PC-9 (cell line): ENCODE measurements at regions not wholly inside any gene's neighbourhood (a gene's known extent, or its start where the extent isn't known, plus 50 kb on each side); places are given as distances from the start of the nearest gene placed in this dataset.

Source experiments
- BruUV-seq: library from RNA; stranded (reverse); fragments of 400-500 nt; replicated peaks from 2 replicates; lab custom pipeline; 2021; lab: Mats Ljungman, UMichigan
- CTCF ChIA-PET: fragments of 300-600 bp; sonication (Branson Sonifier 250); formaldehyde crosslinking; loops from one replicate; lab custom pipeline; 2022; ENCODE audit warnings: antibody characterized with exemption; lab: Charles Lee
- POLR2A ChIA-PET: fragments of 300-600 bp; sonication (Branson Sonifier 250); formaldehyde crosslinking; loops from one replicate; lab custom pipeline; 2022; ENCODE audit warnings: antibody characterized with exemption; ENCODE audit not compliant: unreplicated experiment; lab: Charles Lee
- DNase-seq, 2 experiments: peaks; one replicate each; pipeline versions ENCODE4 v3.0.0 to v3.0.0-alpha.2; 2015 to 2022; ENCODE audit warnings: mixed read lengths in 1 of 2
- H2AFZ ChIP-seq: fragments of 200-600 bp; sonication (generic); 2 replicates; pipeline ENCODE4 v1.8.1; 2017; ENCODE audit warnings: antibody characterized with exemption
- H3F3A ChIP-seq: fragments of 200-600 bp; sonication (generic); 2 replicates; pipeline ENCODE4 v1.8.1; 2017; ENCODE audit warnings: antibody characterized with exemption, mild to moderate bottlenecking, low read depth; ENCODE audit not compliant: insufficient read depth
- H3K27ac ChIP-seq: fragments of 200-600 bp; sonication (generic); 2 replicates; pipeline ENCODE4 v1.6.1; 2016; ENCODE audit warnings: mixed run types
- H3K27me3 ChIP-seq: fragments of 200-600 bp; sonication (generic); 2 replicates; pipeline ENCODE4 v1.6.1; 2016; ENCODE audit warnings: low read depth, mixed run types; ENCODE audit not compliant: insufficient read depth
- H3K36me3 ChIP-seq: fragments of 200-600 bp; sonication (generic); 2 replicates; pipeline ENCODE4 v1.6.1; 2016; ENCODE audit warnings: low read depth, mixed run types
- H3K4me1 ChIP-seq: fragments of 200-600 bp; sonication (generic); replicated peaks from 2 replicates; pipeline ENCODE4 v1.6.1; 2016; ENCODE audit warnings: mixed run types; ENCODE audit not compliant: insufficient read depth
- H3K4me2 ChIP-seq: fragments of 200-600 bp; sonication (generic); 2 replicates; pipeline ENCODE4 v1.6.1; 2017; ENCODE audit warnings: mixed run types
- H3K4me3 ChIP-seq: fragments of 200-600 bp; sonication (generic); 2 replicates; pipeline ENCODE4 v1.6.1; 2016; ENCODE audit warnings: mixed run types
- H3K79me2 ChIP-seq: fragments of 200-600 bp; sonication (generic); 2 replicates; pipeline ENCODE4 v1.6.1; 2017; ENCODE audit warnings: low read depth, mixed run types
- H3K9me2 ChIP-seq: fragments of 200-600 bp; sonication (generic); 2 replicates; pipeline ENCODE4 v1.8.1; 2017; ENCODE audit warnings: mild to moderate bottlenecking; ENCODE audit not compliant: insufficient read depth
- H3K9me3 ChIP-seq: fragments of 200-600 bp; sonication (generic); 2 replicates; pipeline ENCODE4 v1.8.1; 2016; ENCODE audit warnings: low read depth; ENCODE audit not compliant: insufficient read depth
- H4K20me1 ChIP-seq: fragments of 200-600 bp; sonication (generic); 2 replicates; pipeline ENCODE4 v1.8.1; 2017; ENCODE audit not compliant: insufficient read depth
- EZH2 ChIP-seq: fragments of 200-600 bp; sonication (generic); IDR thresholded peaks from 2 replicates; pipeline ENCODE4 v1.8.0; 2017; ENCODE audit warnings: antibody characterized with exemption, low read depth
- intact Hi-C: fragments of 100-400 bp; cut with micrococcal nuclease; formaldehyde crosslinking; loops from one replicate; pipeline ENCODE4 v1.10.0; 2022; ENCODE audit not compliant: unreplicated experiment
- TF ChIP-seq, protein P1 (sequence below): fragments of 200-600 bp; sonication (generic); conservative IDR thresholded peaks from 2 replicates; pipeline ENCODE4 v1.6.1; 2017; ENCODE audit warnings: mixed run types, antibody characterized with exemption, mild to moderate bottlenecking, moderate library complexity

DNA sequence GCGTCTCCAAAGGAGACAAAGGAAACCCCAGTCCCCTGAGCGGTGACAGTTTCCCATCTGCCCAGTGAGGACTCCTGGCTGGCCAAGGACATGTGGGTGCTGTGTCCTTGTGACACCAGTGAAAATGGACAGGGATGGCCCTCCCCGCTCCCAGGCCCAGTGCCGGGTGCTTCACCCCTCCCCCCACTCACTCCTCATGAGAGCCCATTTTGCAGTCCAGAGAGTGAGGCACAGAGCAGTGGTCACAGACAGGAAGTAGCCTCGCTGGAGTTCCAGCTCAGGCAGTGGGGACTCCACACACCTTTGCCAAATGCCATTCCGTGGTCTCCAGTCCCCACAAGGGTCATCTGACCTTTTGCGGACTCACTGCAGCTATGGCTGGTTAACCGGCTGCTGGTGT, 642.9 kb downstream of the PTPRU start:
- no peak for DNase-seq
- H3K36me3 ChIP-seq, result no peaks in the 10 kb centered on the region
- no peaks in the 10 kb centered on the region for H3K27me3 ChIP-seq
- H3K9me3 ChIP-seq, result no peaks in the 10 kb centered on the region
- no peaks in the 10 kb centered on the region for H3K9me2 ChIP-seq
- ChIA-PET CTCF (no interaction called here), POLR2A (no interaction called here)
- no peaks in the 10 kb centered on the region for H4K20me1 ChIP-seq
- no peak overlapping the region for H3K27ac ChIP-seq
- no peak overlapping the region for H3K4me3 ChIP-seq
- TF ChIP-seq EZH2, result no peak
- TF ChIP-seq, protein P1, sequence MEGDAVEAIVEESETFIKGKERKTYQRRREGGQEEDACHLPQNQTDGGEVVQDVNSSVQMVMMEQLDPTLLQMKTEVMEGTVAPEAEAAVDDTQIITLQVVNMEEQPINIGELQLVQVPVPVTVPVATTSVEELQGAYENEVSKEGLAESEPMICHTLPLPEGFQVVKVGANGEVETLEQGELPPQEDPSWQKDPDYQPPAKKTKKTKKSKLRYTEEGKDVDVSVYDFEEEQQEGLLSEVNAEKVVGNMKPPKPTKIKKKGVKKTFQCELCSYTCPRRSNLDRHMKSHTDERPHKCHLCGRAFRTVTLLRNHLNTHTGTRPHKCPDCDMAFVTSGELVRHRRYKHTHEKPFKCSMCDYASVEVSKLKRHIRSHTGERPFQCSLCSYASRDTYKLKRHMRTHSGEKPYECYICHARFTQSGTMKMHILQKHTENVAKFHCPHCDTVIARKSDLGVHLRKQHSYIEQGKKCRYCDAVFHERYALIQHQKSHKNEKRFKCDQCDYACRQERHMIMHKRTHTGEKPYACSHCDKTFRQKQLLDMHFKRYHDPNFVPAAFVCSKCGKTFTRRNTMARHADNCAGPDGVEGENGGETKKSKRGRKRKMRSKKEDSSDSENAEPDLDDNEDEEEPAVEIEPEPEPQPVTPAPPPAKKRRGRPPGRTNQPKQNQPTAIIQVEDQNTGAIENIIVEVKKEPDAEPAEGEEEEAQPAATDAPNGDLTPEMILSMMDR, result no peak
- intact Hi-C loops, result no loop called here
- H2AFZ ChIP-seq, result no peak overlapping the region
- no peaks in the 10 kb centered on the region for H3K79me2 ChIP-seq
- no peaks in the 10 kb centered on the region for H3F3A ChIP-seq
- BruUV-seq, result no TSS peak
- H3K4me2 ChIP-seq, result no peak overlapping the region
- H3K4me1 ChIP-seq, result no peaks in the 10 kb centered on the region

DNA sequence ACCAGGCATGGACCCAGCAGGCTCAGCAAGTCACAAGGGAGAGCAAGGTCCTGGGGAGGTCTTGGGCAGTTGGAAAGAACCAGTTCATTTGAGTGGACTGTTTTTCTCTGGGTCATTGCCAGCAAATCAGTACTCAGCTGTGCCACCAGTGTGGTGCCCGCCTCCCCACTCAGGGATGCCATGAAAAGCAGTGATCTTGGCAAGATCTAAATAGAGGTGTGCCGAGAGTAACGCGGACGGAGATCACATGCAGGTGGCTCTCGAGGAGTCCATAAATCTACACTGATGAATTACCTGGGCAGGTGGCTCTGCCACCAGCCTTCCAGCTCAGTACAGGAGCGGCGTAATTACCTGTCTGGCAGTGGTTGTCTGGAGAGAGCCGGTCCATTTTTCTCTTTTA, 642.2 kb downstream of the PTPRU start:
- intact Hi-C loops, result no loop called here
- H3K4me1 ChIP-seq, result no peaks in the 10 kb centered on the region
- H3K27ac ChIP-seq, result no peak overlapping the region
- CTCF ChIA-PET, result no interaction called here
- H4K20me1 ChIP-seq, result no peaks in the 10 kb centered on the region
- no TSS peak for BruUV-seq
- no peaks in the 10 kb centered on the region for H3K9me3 ChIP-seq
- H3K79me2 ChIP-seq, result no peaks in the 10 kb centered on the region
- no peak overlapping the region for H3K4me2 ChIP-seq
- POLR2A ChIA-PET, result no interaction called here
- no peaks in the 10 kb centered on the region for H3F3A ChIP-seq
- no peak for DNase-seq
- H3K4me3 ChIP-seq, result no peak overlapping the region
- no peaks in the 10 kb centered on the region for H3K9me2 ChIP-seq
- H2AFZ ChIP-seq, result no peak overlapping the region
- no peaks in the 10 kb centered on the region for H3K36me3 ChIP-seq
- H3K27me3 ChIP-seq, result no peaks in the 10 kb centered on the region
- TF ChIP-seq, protein P1, result no peak
- TF ChIP-seq EZH2, result no peak

DNA sequence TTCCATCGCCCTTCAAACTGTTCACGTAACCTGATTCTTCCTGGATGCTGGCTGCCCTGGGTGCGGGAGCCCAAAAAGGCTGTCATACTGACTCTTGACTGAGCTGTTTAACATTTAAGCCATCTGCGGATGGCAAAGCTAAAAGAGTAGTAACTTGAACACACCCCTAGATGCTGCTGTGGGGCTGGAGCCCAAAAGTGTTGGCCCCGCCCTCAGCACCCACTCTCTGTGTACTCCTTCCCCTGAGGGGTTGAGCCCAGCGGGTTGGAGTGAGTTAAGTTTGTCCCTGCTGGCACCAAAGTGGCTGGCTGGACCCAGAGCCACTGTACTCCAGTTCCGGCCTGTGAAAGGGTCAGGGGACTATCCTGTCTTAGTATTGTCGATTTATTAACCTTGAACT, 640.6 kb downstream of the PTPRU start:
- Histone ChIP-seq H3K36me3 (no peaks in the 10 kb centered on the region), H3F3A (no peaks in the 10 kb centered on the region), H3K4me2 (no peak overlapping the region), H3K79me2 (no peaks in the 10 kb centered on the region), H4K20me1 (no peaks in the 10 kb centered on the region), H3K9me2 (no peaks in the 10 kb centered on the region), H2AFZ (no peak overlapping the region), H3K4me1 (no peaks in the 10 kb centered on the region), H3K4me3 (no peak overlapping the region), H3K27ac (no peak overlapping the region), H3K9me3 (no peaks in the 10 kb centered on the region), H3K27me3 (no peaks in the 10 kb centered on the region; the same call in 1 of the 2 replicates)
- ChIA-PET CTCF (no interaction called here), POLR2A (no interaction called here)
- TF ChIP-seq, protein P1, result no peak
- no peak for TF ChIP-seq EZH2
- DNase-seq, result no peak
- intact Hi-C loops, result no loop called here
- BruUV-seq, result no TSS peak
